Small intestine (tissue), 7 donors: ENCODE measurements at regions not wholly inside any gene's neighbourhood (a gene's known extent, or its start where the extent isn't known, plus 50 kb on each side); places are given as distances from the start of the nearest gene placed in this dataset.
A peak's percentile ranks its signal among the peaks of the same experiment; 100 is the strongest.
"Not testable (repeated sequence)": the region's sequence is repeated elsewhere in the genome, so short reads cannot be mapped to it uniquely, and the experiment has no call there.

Experiments used
- DNase-seq, 2 donors: peaks; one replicate each; pipeline versions ENCODE4 v3.0.0 to v3.0.0-alpha.2; 2013
- FAIRE-seq: peaks from 2 replicates; lab custom pipeline; 2012; peaks lifted over from hg19 to GRCh38; lab: Jason Lieb, UNC
- H3K27ac ChIP-seq, 3 donors: one replicate each; pipeline ENCODE4 v1.5.1; 2013; ENCODE audit warnings: low read length in 2 of 3, mild to moderate bottlenecking in 2 of 3, control low read depth in 1 of 3, inconsistent platforms in 1 of 3, low read depth in 1 of 3, moderate library complexity in 1 of 3
- H3K27me3 ChIP-seq, 3 donors: one replicate each; pipeline ENCODE4 v1.6.1; 2013; ENCODE audit warnings: low read length in 3 of 3, inconsistent platforms in 1 of 3; ENCODE audit not compliant: control insufficient read depth in 3 of 3, insufficient read depth in 3 of 3
- H3K36me3 ChIP-seq, 3 donors: one replicate each; pipeline ENCODE4 v1.6.1; 2013; ENCODE audit warnings: low read length in 3 of 3, inconsistent platforms in 1 of 3, low read depth in 1 of 3, mild to moderate bottlenecking in 1 of 3, moderate library complexity in 1 of 3; ENCODE audit not compliant: control insufficient read depth in 3 of 3, insufficient read depth in 2 of 3
- H3K4me1 ChIP-seq, 3 donors: one replicate each; pipeline ENCODE4 v1.6.1; 2013; ENCODE audit warnings: low read length in 2 of 3, inconsistent platforms in 1 of 3, low read depth in 1 of 3, mild to moderate bottlenecking in 1 of 3, moderate library complexity in 1 of 3; ENCODE audit not compliant: control insufficient read depth in 3 of 3, insufficient read depth in 2 of 3
- H3K4me3 ChIP-seq, 3 donors: one replicate each; pipeline ENCODE4 v1.5.1; 2013; ENCODE audit warnings: low read length in 3 of 3, control low read depth in 1 of 3, inconsistent platforms in 1 of 3, low read depth in 1 of 3, mild to moderate bottlenecking in 1 of 3, moderate library complexity in 1 of 3
- H3K9me3 ChIP-seq, 2 donors: one replicate each; pipeline ENCODE4 v1.6.1; 2013; ENCODE audit warnings: low read depth in 1 of 2, low read length in 1 of 2; ENCODE audit not compliant: control insufficient read depth in 2 of 2, insufficient read depth in 1 of 2
- WGBS, 3 donors: extraction: QIAGEN DNeasy Blood & Tissue Kit; methylation state at CpG; one replicate each; pipeline ENCODE4 v1.1.7; 2013; 5-methylcytosine and 5-hydroxymethylcytosine counted together
- donor health status: healthy with polysubstance abuse.
- donor health status: control.
- donor health status: control.
- donor health status: Bipolar disorder and iron deficiency.
- donor health status: healthy.

DNA sequence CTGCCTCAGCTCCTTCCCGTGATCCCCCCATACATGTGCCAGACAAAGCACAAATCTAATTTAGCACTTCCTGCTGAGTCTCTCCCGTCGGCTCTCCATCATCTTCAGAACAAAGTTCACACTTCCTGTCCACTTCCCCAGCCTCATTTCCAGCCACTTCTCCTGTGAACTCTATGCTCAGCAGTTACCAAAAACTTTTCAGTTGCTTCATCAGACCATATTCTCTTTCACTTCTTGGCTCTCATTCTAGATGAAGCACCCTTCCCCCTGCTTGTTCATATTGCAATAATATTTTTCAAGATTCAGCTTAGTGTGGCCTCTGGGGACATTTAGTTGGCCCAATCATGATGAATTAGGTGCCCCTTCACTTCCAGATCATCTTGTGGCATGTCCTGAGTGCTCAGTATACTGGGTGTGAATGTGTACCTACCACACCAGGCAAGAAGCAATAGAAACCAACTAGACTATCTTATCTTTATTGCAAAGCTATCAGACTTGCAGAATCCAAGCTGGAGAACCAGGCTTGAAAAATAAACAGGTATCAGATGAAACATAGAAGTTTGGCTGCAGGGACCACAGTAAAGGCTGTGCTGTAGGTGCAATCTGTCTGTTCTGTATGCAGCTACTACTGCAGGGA is 115.8 kb downstream of the NXPE2 start:
- FAIRE-seq (no peak), DNase-seq (peak; percentile 16 to 20)
- Histone ChIP-seq H3K4me3 (no peak overlapping the region), H3K9me3 (no peaks in the 10 kb centered on the region), H3K36me3 (no peaks in the 10 kb centered on the region), H3K27me3 (peaks cover 0 to 7% (median 0%) of the 10 kb centered on the region in 3 donors), H3K4me1 (peaks cover 0 to 3% (median 0%) of the 10 kb centered on the region in 3 donors), H3K27ac (no peak overlapping the region)
- 11 to 29% (median 12%) methylated on average over 3 of the region's 3 CpGs for WGBS, 3 donors

DNA sequence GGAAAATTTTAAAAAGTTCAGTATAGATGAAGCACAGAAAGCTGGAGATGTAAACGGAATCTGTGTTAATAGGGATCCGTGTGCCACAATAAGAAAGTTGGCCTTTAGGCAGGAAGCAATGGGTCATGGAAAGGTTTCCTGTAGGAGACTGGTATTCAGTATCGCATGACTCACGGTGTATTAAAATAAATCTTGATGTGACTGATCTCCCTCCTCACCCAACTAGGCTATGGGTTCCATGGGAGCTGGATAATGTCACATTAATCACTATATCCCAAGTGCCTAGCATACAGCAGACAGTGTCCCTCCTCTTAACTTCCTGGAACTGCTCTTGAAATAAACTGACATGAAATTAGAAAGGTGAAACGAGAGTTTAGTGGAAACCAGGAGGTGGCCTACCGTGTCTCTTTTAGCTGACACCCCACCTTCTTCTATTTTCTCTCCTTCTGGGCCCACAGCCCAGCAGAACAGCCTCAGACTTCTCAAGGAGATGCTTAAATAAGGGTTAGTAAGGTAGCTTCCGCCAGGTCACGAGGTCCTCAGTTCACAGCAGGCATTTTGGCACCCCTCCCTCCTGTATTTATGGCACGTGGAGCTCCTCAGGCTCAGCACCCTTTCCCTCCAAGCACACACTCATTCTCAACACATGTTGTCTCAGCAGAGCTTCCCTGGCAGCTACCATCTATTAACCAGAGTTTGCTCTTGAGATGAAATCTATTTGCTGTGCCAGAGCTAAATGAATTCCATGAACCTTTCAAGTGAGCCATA is 118.8 kb downstream of the NXPE2 start:
- Histone ChIP-seq H3K9me3 (no peaks in the 10 kb centered on the region), H3K27ac (no peak overlapping the region), H3K4me1 (peaks cover 0 to 3% (median 0%) of the 10 kb centered on the region in 3 donors), H3K36me3 (no peaks in the 10 kb centered on the region), H3K27me3 (peaks cover 0 to 9% (median 0%) of the 10 kb centered on the region in 3 donors), H3K4me3 (no peak overlapping the region)
- 46 to 73% (median 60%) methylated on average over 9 of the region's 9 CpGs for WGBS, 3 donors
- DNase-seq (no peak), FAIRE-seq (no peak)

DNA sequence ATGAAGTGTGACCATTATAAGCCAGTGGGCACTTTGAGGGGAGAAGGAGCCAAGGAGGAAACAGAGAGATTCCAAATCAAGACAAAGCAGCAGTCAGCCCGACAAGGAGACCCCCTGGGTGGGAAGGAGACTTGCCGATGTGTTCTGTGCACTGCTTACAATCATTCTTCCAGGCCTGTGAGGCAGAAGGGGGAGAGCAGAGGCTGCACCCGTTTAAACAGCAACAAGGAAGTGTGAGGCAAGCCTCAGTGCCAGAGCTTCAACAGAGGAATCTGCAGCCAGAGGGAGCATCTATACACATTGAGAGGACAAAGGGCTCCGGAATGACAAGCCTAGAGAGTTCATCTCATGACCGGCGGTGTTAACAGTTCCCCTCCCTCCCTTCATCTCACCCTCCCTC is 121.1 kb downstream of the NXPE2 start:
- Histone ChIP-seq H3K4me3 (no peak overlapping the region), H3K27ac (no peak overlapping the region), H3K36me3 (no peaks in the 10 kb centered on the region), H3K27me3 (peaks cover 0 to 9% (median 0%) of the 10 kb centered on the region in 3 donors), H3K4me1 (no peaks in the 10 kb centered on the region), H3K9me3 (peaks cover 0 to 2% of the 10 kb centered on the region in 2 donors)
- FAIRE-seq, result no peak
- DNase-seq, result peak in 1 of 2 donors; percentile 24
- 15 to 32% (median 29%) methylated on average over 6 of the region's 6 CpGs for WGBS, 3 donors

DNA sequence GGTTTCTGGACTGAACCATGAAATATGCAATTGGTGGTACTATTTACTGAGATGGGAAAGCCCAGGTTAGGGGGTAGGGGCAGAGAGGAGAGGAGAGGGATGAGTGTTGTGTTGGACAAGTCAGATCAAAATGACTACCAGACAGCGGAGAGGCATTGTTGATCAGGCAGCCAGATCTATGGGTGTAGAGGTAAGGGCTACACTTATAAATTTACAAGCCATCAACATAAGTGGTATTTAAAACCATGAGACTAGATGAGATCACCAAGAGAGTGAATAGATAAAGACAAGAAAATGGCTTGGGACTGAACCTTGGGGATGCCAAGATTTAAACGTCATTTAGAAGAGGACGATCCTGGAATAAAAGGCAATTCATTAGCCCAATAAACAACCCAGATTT is 123.4 kb downstream of the NXPE2 start:
- Histone ChIP-seq H3K27me3 (peaks cover 0 to 5% (median 0%) of the 10 kb centered on the region in 3 donors), H3K4me3 (no peak overlapping the region), H3K4me1 (no peaks in the 10 kb centered on the region), H3K9me3 (peaks cover 0 to 2% of the 10 kb centered on the region in 2 donors), H3K36me3 (no peaks in the 10 kb centered on the region), H3K27ac (no peak overlapping the region)
- WGBS, 3 donors, result 87 to 89% (median 87%) methylated on average over 3 of the region's 3 CpGs
- no peak for FAIRE-seq
- no peak for DNase-seq

DNA sequence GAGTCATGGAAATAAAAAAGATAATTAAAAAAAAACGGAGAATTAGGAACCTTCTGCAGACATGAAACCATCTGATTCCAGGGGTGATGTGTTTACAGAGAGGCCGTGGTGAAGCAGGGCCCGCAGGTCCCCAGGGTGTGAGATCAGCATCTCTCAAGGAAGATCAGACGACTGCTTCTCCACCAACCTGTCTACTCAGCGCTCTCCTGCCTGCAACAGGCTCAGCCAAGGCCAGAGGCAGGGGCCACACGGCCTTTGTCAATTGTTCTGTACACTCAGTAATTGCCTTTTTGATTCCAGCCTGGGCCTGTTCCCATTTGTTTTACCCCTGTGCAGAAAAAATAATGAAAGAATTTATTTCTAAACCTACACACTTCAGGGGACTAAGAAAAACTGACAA is 124.6 kb downstream of the NXPE2 start:
- Histone ChIP-seq H3K9me3 (peaks cover 0 to 2% of the 10 kb centered on the region in 2 donors), H3K27ac (no peak overlapping the region), H3K27me3 (peaks cover 0 to 5% (median 0%) of the 10 kb centered on the region in 3 donors), H3K36me3 (no peaks in the 10 kb centered on the region), H3K4me3 (no peak overlapping the region), H3K4me1 (no peaks in the 10 kb centered on the region)
- no peak for FAIRE-seq
- no peak for DNase-seq
- WGBS, 3 donors, result 60 to 68% (median 64%) methylated on average over 6 of the region's 6 CpGs

DNA sequence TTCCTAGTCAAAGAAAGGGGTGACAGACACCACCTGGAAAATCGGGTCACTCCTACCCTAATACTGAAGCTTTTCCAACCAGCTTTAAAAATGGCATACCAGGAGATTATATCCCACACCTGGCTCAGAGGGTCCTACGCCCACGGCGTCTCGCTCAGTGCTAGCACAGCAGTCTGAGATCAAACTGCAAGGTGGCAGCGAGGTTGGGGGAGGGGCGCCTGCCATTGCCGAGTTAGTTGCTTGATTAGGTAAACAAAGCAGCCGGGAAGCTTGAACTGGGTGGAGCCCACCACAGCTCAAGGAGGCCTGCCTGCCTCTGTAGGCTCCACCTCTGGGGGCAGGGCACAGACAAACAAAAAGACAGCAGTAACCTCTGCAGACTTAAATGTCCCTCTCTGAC is 127.1 kb downstream of the NXPE2 start:
- not testable (repeated sequence) for DNase-seq, H3K27me3 ChIP-seq, H3K4me3 ChIP-seq, FAIRE-seq, H3K27ac ChIP-seq, H3K36me3 ChIP-seq, H3K4me1 ChIP-seq, H3K9me3 ChIP-seq
- 43 to 58% (median 43%) methylated on average over 8 to 9 of the region's 9 CpGs for WGBS, 3 donors

DNA sequence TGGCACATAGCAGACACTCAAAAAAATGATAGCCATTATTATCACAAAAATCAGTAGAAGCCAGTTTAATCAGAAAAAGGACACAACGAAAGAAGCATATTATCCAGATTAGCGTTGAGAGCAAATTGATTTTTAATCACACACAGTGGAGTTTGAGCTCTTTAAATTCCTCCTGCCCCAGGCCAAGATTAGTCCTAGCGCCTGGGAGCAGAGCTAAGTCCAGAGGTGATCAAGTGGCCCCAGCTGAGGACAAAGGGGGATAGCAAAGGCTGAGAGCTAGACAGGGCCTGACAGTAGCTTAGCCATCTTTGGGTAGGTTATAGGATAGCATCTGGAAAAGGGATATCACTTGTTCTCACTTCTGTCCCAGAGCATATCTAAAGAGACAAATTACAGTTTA is 133.6 kb downstream of the NXPE2 start:
- no peaks in the 10 kb centered on the region for H3K4me1 ChIP-seq
- WGBS, 3 donors, result 17 to 64% (median 35%) methylated on average over 3 of the region's 3 CpGs
- no peaks in the 10 kb centered on the region for H3K27me3 ChIP-seq
- H3K36me3 ChIP-seq, result no peaks in the 10 kb centered on the region
- H3K9me3 ChIP-seq, result no peaks in the 10 kb centered on the region
- FAIRE-seq (no peak), DNase-seq (no peak)
- H3K4me3 ChIP-seq, result no peak overlapping the region
- H3K27ac ChIP-seq, result no peak overlapping the region

DNA sequence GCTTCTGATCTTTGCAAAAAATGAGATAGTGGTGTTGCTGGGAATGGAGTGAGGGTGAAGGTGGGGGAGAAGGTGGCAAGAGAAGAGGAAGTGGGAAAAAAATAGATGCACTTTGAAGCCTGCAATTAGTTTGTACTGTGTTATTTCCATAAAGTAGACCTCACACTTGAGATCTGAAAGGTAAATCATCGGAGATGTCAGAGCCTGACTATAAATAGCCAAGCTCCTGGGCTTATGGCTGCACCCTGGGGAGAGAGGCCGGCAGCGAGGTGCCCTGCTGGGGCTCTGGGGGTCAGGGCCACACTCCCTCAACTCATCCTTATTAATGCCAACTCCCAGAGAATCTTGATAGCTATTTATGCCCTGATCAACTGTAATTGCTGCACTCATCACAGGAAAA is 134.4 kb downstream of the NXPE2 start:
- FAIRE-seq (no peak), DNase-seq (no peak)
- H3K27ac ChIP-seq, result no peak overlapping the region

More for the DNA sequence above, 134.4 kb downstream of the NXPE2 start:
- Histone ChIP-seq H3K4me3 (no peak overlapping the region), H3K4me1 (no peaks in the 10 kb centered on the region), H3K9me3 (no peaks in the 10 kb centered on the region), H3K27me3 (no peaks in the 10 kb centered on the region), H3K36me3 (no peaks in the 10 kb centered on the region)
- 65 to 78% (median 75%) methylated on average over 3 of the region's 3 CpGs for WGBS, 3 donors
